Stimulated activated memory B cell treated with anti-CD40 and anti-IgM and Interleukin-4, amounts not matched to agents 10 μg/mL and 1 μg/mL and 100 μg/mL, for 72 hours (primary cell): ENCODE measurements at regions not wholly inside any gene's neighbourhood (a gene's known extent, or its start where the extent isn't known, plus 50 kb on each side); places are given as distances from the start of the nearest gene placed in this dataset.
A peak's percentile ranks its signal among the peaks of the same experiment; 100 is the strongest.
"Not testable (repeated sequence)": the region's sequence is repeated elsewhere in the genome, so short reads cannot be mapped to it uniquely, and the experiment has no call there.

ENCODE experiments used
- ATAC-seq: fragments of 150-1000 bp; cut with Tn5 transposase; 2 replicates; pipeline ENCODE4 v1.10.0; 2021
- H3K27ac Mint-ChIP-seq: one replicate; pipeline ENCODE4 v1.8.0; 2022; ENCODE audit warnings: mild to moderate bottlenecking, mixed read lengths
- H3K27me3 Mint-ChIP-seq: one replicate; pipeline ENCODE4 v1.8.0; 2022; ENCODE audit warnings: mixed read lengths
- H3K36me3 Mint-ChIP-seq: one replicate; pipeline ENCODE4 v1.8.0; 2022; ENCODE audit warnings: mixed read lengths
- H3K4me1 Mint-ChIP-seq: one replicate; pipeline ENCODE4 v1.8.0; 2022; ENCODE audit warnings: mixed read lengths
- H3K4me3 Mint-ChIP-seq: one replicate; pipeline ENCODE4 v1.8.0; 2022; ENCODE audit warnings: mild to moderate bottlenecking, moderate library complexity, mixed read lengths
- H3K9me3 Mint-ChIP-seq: one replicate; pipeline ENCODE4 v1.8.0; 2022; ENCODE audit warnings: mixed read lengths

DNA sequence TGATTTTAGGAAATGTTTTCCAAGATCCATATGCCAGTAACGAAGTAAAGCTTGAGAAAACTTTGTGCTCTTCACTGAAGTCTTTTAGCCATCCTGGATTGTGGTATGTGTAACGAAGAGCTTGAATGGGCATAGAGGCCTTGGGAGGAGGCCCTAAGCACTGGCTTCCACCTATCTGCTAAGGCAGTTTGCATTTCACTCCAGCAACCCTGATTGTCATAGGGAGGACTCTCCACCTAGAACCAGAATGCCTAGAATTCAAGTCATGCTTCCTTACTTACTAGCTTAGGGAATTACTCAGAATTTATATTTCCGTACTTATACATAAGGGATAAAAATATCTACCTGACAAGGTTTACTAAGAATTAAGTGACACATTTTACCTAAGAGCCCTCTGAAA is 451.5 kb downstream of the FBXO15 start:
- Mint-ChIP-seq H3K4me1 (no peaks in the 10 kb centered on the region), H3K27me3 (no peaks in the 10 kb centered on the region), H3K4me3 (no peak overlapping the region), H3K9me3 (no peaks in the 10 kb centered on the region), H3K36me3 (no peaks in the 10 kb centered on the region), H3K27ac (no peak overlapping the region)
- ATAC-seq: no peak

DNA sequence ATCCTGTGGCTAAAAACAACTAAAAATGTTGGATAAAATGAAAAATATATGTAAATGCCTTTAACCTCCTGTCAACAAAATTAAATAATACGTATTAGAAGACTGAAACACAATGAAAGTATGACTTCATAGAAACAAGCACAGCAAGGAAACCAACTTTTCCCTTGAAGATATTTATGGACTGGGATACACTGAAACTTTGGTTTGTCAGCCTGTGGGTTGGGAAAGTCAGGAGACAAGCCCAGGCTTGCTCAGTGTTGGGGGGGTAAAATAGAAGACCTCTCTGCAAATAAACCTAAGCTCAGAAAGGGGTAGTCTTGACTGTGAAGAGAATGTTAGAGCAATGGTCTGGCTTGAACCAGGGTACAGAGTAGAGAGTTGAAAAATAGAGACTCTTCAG is 454.5 kb downstream of the FBXO15 start:
- Mint-ChIP-seq H3K27ac (no peak overlapping the region), H3K4me3 (no peak overlapping the region)

DNA sequence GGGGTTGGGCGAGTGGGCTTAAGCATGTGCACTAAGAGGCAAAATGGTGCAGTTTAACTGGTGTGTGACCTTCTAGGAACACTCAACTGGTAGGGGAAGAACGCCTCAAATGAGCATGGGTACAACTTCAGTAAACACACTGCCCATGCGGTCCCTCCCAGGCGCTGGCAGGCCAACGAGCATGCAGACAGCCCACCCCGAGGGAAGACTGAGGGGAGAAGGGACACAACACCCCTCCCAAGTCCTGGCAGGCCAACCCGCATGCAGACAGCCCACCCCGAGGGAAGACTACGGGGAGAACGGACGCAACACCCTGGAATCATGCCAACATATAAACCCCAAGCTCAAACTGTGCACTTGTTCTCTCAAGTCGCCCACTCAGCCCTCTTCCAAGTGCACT is 456.0 kb downstream of the FBXO15 start:
- Mint-ChIP-seq H3K36me3 (no peaks in the 10 kb centered on the region), H3K9me3 (no peaks in the 10 kb centered on the region), H3K4me1 (no peaks in the 10 kb centered on the region), H3K4me3 (no peak overlapping the region), H3K27ac (no peak overlapping the region), H3K27me3 (no peaks in the 10 kb centered on the region)
- ATAC-seq: no peak

More for the DNA sequence above, 454.5 kb downstream of the FBXO15 start:
- H3K27me3 Mint-ChIP-seq: no peaks in the 10 kb centered on the region
- no peak for ATAC-seq
- no peaks in the 10 kb centered on the region for H3K36me3 Mint-ChIP-seq
- no peaks in the 10 kb centered on the region for H3K9me3 Mint-ChIP-seq
- no peaks in the 10 kb centered on the region for H3K4me1 Mint-ChIP-seq

DNA sequence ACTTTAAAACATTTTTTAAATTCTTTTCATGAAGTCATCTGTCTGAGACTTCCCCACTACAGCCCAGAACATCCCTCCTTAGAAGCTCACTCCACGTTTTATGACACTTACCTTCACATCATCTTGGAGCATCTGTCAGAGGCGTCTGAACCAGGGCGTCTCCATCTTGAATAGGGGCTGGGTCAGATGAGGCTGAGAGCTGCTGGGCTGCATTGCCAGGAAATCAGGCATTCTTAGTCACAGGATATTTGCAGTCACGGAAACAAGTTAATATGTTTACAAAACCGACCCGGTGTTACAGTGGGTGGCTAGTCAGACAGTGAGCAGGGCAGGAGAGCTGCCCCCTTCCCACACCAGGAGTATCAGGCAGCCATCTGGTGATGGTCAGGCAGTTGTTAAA is 456.5 kb downstream of the FBXO15 start:
- no peak overlapping the region for H3K27ac Mint-ChIP-seq
- no peaks in the 10 kb centered on the region for H3K27me3 Mint-ChIP-seq
- H3K4me3 Mint-ChIP-seq: no peak overlapping the region
- no peaks in the 10 kb centered on the region for H3K36me3 Mint-ChIP-seq
- ATAC-seq: no peak
- H3K9me3 Mint-ChIP-seq: no peaks in the 10 kb centered on the region
- H3K4me1 Mint-ChIP-seq: no peaks in the 10 kb centered on the region

DNA sequence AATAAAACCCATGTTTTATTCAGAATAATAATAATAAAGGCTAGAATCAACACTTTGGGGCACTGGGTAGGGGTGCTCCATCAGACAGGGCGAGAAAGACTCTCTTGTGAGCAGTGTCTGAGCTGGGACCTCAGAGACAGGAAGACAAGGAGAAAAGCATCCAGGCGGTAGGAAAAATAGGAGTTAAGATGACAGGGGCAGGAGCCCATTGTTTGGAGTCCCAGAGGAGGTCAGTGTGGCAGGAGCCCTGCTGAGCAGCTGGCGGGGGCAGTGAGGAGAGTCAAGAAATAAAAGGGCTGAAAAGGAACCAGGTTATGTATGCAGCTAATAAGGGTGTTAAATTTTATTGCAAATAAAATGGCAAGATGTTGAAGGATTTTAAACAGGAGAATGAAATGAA is 457.4 kb downstream of the FBXO15 start:
- no peaks in the 10 kb centered on the region for H3K9me3 Mint-ChIP-seq

DNA sequence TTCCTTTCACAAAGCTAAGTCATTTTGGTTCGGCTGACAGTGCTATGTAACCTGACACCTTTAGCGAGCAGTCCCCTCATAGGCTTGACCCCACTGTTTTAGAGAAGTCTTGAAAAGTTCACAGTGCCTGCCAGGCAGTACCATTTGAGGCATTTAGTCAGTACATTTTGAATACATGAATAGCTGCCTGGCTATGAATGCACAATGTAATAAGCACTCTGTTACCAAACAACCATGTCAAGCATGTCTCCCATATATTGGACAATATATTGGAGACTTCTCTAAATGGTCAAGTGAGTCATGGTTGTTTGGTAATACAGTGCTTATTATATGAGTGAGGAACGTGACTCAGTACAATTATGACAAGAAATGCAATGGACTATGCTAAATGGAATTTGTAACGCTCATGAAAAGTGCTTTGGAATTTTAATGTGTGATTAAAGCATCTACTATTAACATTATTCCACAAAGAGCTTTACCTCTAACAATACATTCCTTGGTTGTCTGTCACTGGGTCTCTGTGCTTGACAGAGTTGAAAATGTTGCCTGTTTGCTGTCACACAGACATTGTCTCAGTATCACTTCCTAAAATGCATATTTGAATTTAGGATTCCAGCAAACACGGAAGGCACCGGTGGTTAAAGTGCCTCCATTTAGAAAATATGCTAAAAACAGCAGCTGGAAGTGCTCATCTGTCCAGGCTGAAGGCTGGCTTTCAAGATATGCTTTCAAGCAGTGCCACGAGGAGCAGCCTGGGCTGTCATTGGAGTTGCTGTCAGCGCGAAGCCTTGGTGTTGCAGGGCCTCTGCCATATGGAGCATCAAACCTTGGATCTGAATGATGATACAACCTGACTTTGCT is 458.6 kb downstream of the FBXO15 start:
- H3K4me1 Mint-ChIP-seq: no peaks in the 10 kb centered on the region
- no peak overlapping the region for H3K4me3 Mint-ChIP-seq
- H3K27me3 Mint-ChIP-seq: no peaks in the 10 kb centered on the region
- no peak overlapping the region for H3K27ac Mint-ChIP-seq
- peak; percentile 57 for ATAC-seq
- no peaks in the 10 kb centered on the region for H3K36me3 Mint-ChIP-seq
- no peaks in the 10 kb centered on the region for H3K9me3 Mint-ChIP-seq

More for the DNA sequence above, 457.4 kb downstream of the FBXO15 start:
- Mint-ChIP-seq H3K4me1 (no peaks in the 10 kb centered on the region), H3K27ac (no peak overlapping the region), H3K36me3 (no peaks in the 10 kb centered on the region), H3K4me3 (no peak overlapping the region), H3K27me3 (no peaks in the 10 kb centered on the region)
- peak; percentile 9 for ATAC-seq

DNA sequence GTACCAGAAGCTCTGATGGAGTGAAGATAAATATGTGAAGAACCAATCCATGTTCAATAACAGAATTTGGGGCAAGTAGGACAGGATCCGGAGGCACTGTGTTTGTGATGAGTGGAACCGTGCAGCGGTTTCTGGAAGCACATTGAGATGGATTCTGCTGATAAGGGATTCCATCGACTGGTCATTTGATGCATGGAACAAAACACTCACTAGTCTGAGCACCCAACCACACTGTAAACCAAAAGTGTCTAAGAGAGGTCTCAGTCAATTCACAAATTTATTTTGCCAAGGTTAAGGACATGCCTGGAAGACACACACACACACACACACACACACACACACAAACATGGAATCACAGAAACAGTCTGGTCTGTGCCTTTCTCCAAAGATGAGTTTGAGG is 459.5 kb downstream of the FBXO15 start:
- H3K27ac Mint-ChIP-seq: no peak overlapping the region

DNA sequence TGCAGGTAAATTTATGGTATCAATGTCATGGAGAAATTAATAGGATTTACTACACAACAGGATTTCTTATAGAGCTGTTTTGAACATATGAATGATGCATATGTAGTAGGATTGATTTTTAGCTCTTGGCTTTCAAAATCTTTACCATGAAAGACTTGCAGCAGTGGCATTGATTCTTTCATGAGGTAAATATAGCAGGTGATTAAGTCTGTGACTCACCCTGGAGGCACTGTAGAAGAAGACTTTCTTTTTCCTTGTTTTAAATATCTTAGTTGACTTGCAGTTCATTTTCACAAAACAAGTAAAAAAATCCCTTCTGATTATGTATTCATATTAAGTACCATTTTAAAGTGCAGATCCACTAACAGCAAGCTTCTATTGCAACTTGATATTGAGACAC is 463.0 kb downstream of the FBXO15 start:
- no peak for ATAC-seq
- no peaks in the 10 kb centered on the region for H3K9me3 Mint-ChIP-seq
- H3K4me1 Mint-ChIP-seq: no peaks in the 10 kb centered on the region
- H3K27ac Mint-ChIP-seq: no peak overlapping the region
- H3K27me3 Mint-ChIP-seq: no peaks in the 10 kb centered on the region
- no peaks in the 10 kb centered on the region for H3K36me3 Mint-ChIP-seq
- no peak overlapping the region for H3K4me3 Mint-ChIP-seq

More for the DNA sequence above, 459.5 kb downstream of the FBXO15 start:
- H3K4me1 Mint-ChIP-seq: no peaks in the 10 kb centered on the region
- no peak overlapping the region for H3K4me3 Mint-ChIP-seq
- no peak for ATAC-seq
- H3K36me3 Mint-ChIP-seq: no peaks in the 10 kb centered on the region
- no peaks in the 10 kb centered on the region for H3K27me3 Mint-ChIP-seq
- H3K9me3 Mint-ChIP-seq: no peaks in the 10 kb centered on the region

DNA sequence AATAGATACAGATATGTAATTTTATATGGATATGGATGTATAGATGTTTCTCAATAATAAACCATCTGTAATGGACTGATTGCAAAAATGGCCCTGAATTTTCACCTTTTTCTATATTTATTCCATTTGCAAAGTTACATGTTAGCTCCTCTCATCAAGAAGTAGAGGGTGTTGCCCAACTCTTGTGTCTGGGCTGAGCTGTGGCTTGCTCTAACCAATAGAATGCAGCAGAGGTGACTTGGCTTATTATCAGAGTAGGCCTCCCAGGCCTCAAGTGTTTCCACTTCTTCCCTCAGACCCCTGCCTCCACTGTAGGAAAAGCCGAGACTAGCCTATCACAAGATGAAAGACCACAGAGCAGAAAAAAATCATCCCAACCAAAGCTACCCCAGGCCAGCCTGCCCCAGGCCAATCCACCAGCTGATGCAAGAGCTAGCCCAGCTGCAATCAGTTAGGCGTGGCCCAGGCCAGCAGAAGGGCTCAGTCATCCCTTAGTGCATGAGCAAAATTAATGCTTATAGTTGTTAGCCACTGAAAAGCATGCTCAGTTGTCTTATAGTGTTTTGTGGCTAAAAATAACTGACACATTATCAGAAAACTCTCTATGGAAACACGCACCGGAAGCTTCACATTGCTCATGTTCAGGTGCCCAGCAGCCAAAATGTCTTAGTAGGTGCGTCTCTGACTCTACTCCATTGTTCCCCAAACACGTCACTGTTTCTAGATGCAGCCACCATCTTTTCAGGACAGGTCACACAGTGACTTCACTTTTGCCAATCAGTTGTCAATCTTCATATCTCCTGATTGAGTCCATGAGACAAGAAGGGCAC is 464.0 kb downstream of the FBXO15 start:
- H3K4me1 Mint-ChIP-seq: no peaks in the 10 kb centered on the region
- no peaks in the 10 kb centered on the region for H3K27me3 Mint-ChIP-seq
- ATAC-seq: no peak
- no peak overlapping the region for H3K4me3 Mint-ChIP-seq
- H3K27ac Mint-ChIP-seq: no peak overlapping the region
- H3K9me3 Mint-ChIP-seq: no peaks in the 10 kb centered on the region
- no peaks in the 10 kb centered on the region for H3K36me3 Mint-ChIP-seq

DNA sequence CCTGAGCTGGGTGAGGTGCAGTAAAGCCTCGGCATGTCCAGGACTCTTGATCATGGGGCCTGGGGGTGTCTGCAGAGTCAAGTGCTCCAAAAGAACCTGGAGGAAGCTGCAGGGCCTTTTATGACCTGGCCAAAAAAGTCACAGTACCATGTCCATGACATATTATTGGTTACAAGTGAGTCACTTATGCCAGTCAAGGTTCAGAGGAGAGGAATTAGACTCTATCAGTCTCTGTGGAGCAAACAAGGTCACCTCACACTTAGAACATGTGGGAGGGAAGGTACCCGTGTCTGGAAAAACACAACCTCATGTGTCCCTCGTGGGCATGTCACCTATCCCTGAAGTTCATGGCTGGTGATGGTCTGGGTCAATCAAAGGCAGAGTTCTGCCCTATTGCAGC is 465.7 kb downstream of the FBXO15 start:
- no peaks in the 10 kb centered on the region for H3K9me3 Mint-ChIP-seq

DNA sequence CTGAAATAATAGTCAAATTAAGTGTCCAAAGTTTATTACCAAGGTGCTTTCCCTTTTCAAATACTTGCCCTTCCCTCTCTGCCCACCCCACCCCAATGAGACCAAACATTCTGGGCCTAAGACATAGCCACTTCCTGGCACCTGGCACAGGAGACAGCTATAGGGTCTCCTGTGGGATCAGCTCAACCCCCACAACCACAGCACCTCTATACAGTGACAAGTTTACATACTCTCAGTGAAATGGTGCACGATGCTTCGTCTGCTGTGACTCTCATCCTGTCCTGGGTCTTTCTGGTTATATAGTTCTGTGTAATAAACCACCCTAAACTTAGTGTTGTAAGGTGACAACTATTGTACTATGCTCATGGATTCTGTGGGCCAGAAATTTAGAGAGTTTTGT is 466.2 kb downstream of the FBXO15 start:
- H3K4me1 Mint-ChIP-seq: no peaks in the 10 kb centered on the region
- no peaks in the 10 kb centered on the region for H3K36me3 Mint-ChIP-seq
- H3K9me3 Mint-ChIP-seq: no peaks in the 10 kb centered on the region
- no peak overlapping the region for H3K4me3 Mint-ChIP-seq
- no peak overlapping the region for H3K27ac Mint-ChIP-seq
- ATAC-seq: no peak
- H3K27me3 Mint-ChIP-seq: no peaks in the 10 kb centered on the region

More for the DNA sequence above, 465.7 kb downstream of the FBXO15 start:
- Mint-ChIP-seq H3K4me1 (no peaks in the 10 kb centered on the region), H3K36me3 (no peaks in the 10 kb centered on the region), H3K27ac (no peak overlapping the region), H3K27me3 (no peaks in the 10 kb centered on the region), H3K4me3 (no peak overlapping the region)
- peak; percentile 12 for ATAC-seq

DNA sequence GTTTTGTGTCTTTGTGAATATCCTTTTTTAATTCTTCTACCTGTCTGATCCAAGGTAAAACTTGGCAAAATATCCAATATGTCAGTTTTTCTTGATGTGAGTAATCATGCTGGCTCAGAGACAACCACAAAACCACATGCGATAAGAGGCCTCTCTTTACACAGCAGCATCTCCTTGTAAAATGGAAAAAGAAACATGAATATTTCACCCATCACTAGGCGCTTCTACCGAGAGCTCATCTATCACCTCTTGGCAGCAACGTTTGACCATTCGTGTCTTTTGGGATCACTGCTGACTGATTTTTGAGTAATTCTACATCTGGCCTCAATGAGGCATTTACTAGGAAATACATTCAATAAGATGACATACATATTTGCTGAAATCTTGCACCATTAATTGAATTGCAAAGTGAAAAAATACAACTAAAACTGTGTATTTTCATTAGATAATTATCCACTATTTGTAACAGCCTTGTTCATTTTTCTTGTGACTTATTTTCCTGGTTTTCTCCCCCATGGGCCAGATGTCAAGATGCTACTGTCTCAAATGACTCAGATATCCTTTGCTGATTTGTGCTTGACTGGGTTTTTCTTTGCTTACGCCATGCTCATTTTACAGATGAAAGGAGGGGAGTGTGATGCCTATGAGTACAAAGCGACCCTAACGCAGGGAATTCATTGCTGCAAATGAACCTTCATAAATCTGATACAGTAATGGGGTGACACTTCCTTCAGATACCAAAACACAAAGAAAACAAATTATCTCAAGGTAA is 467.5 kb downstream of the FBXO15 start:
- Mint-ChIP-seq H3K27me3 (no peaks in the 10 kb centered on the region), H3K36me3 (no peaks in the 10 kb centered on the region), H3K4me1 (no peaks in the 10 kb centered on the region), H3K27ac (no peak overlapping the region), H3K9me3 (no peaks in the 10 kb centered on the region), H3K4me3 (no peak overlapping the region)
- ATAC-seq: no peak

DNA sequence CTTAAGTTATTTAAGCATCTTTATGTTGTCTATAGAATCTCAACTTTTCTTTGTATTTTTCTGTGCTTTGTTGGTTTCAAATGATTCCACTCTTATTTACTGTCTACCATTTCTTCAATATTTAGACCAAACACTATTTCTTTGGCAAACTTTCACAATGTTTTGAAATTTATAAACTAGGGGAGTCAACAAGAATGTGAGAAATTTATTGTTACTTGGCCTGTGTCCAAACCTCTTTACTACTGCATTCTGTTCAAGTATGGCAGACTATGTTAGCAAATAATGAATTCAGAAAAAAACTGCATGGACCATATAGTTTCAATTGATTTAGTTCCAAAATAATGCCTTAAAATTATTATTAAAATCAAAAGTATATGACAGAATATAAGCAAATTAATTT is 470.2 kb downstream of the FBXO15 start:
- ATAC-seq: no peak
- Mint-ChIP-seq H3K36me3 (no peaks in the 10 kb centered on the region), H3K4me1 (no peaks in the 10 kb centered on the region), H3K9me3 (no peaks in the 10 kb centered on the region), H3K27ac (no peak overlapping the region), H3K4me3 (no peak overlapping the region), H3K27me3 (no peaks in the 10 kb centered on the region)

DNA sequence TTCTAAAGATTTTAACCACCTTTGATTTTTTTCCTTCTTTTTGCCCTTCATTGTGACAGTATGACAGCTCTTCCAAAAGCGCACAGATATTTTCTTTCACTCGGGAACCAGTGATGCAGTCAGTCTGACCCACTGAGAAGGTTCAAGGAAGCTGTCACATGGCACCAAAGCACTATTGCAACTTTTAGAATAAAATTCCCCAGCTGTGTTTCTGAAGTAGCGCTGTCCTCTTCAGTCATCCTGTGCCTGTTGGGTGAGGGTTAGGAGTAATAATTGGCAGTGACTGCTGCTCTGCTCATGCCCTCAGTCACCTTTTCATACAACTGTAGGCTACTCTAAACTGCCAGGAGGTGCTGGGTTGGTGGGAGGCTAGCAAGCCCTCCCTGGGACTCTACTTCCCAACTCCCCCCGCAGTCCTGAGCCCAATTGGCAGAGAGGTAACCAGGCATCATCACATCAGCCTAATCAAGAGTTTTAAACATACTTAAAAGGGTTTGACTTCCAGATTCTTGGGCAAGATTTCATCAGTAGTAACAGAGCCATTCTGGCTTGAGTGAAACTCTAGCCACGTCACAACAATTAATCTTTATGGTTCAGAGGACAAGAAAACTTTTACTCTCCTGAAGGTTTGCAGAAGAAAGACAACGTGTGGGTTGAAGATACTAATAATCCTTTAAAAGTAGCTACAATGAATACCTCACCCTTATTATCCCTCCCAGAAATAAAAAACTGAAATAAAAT is 473.3 kb downstream of the FBXO15 start:
- Mint-ChIP-seq H3K36me3 (no peaks in the 10 kb centered on the region), H3K4me3 (no peak overlapping the region), H3K27ac (no peak overlapping the region), H3K4me1 (no peaks in the 10 kb centered on the region), H3K27me3 (no peaks in the 10 kb centered on the region), H3K9me3 (peaks cover 8% of the 10 kb centered on the region)
- ATAC-seq: no peak

DNA sequence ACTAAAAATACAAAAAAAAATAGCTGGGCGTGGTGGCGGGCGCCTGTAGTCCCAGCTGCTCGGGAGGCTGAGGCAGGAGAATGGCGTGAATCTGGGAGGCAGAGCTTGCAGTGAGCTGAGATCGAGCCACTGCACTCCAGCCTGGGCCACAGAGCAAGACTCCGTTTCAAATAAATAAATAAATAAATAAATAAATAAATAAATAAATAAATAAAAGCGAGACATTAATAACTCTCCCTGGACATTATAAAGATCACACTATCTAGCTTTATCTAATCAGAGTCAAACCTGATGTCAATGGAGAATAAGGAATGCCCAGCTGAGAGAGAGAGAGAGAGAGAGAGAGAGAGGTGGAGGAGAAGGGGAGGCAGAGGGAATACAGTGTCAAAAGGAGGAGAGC is 476.2 kb downstream of the FBXO15 start:
- H3K27me3 Mint-ChIP-seq, H3K36me3 Mint-ChIP-seq, H3K4me1 Mint-ChIP-seq, H3K27ac Mint-ChIP-seq, H3K9me3 Mint-ChIP-seq, ATAC-seq, H3K4me3 Mint-ChIP-seq: not testable (repeated sequence)
